ENCODE measurements at regions not wholly inside any gene's neighbourhood (a gene's known extent, or its start where the extent isn't known, plus 50 kb on each side); places are given as distances from the start of the nearest gene placed in this dataset.
"Not testable (repeated sequence)": the region's sequence is repeated elsewhere in the genome, so short reads cannot be mapped to it uniquely, and the experiment has no call there.

- H3K4me3 ChIP-seq (ENCODE audit: low read depth, low read length); CTCF ChIA-PET; intact Hi-C loops (cut with micrococcal nuclease; ENCODE audit: unreplicated experiment); H3K9me3 Mint-ChIP-seq (ENCODE audit: unreplicated experiment); H3K9me3 ChIP-seq; H3K4me3 Mint-ChIP-seq (ENCODE audit: unreplicated experiment); BruUV-seq (replicated peaks); DNase-seq; POLR2A ChIA-PET; H3K27ac Mint-ChIP-seq (ENCODE audit: unreplicated experiment); H3K4me1 Mint-ChIP-seq (ENCODE audit: low read depth, unreplicated experiment); H3K4me1 ChIP-seq; H3K27me3 ChIP-seq (replicated peaks; ENCODE audit: control insufficient read depth, insufficient read depth, low read length); H3K36me3 Mint-ChIP-seq (ENCODE audit: insufficient read depth, unreplicated experiment); H3K36me3 ChIP-seq (ENCODE audit: control insufficient read depth, insufficient read depth, low read length): not testable (repeated sequence)
- TF ChIP-seq, protein P1, sequence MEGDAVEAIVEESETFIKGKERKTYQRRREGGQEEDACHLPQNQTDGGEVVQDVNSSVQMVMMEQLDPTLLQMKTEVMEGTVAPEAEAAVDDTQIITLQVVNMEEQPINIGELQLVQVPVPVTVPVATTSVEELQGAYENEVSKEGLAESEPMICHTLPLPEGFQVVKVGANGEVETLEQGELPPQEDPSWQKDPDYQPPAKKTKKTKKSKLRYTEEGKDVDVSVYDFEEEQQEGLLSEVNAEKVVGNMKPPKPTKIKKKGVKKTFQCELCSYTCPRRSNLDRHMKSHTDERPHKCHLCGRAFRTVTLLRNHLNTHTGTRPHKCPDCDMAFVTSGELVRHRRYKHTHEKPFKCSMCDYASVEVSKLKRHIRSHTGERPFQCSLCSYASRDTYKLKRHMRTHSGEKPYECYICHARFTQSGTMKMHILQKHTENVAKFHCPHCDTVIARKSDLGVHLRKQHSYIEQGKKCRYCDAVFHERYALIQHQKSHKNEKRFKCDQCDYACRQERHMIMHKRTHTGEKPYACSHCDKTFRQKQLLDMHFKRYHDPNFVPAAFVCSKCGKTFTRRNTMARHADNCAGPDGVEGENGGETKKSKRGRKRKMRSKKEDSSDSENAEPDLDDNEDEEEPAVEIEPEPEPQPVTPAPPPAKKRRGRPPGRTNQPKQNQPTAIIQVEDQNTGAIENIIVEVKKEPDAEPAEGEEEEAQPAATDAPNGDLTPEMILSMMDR (IDR thresholded peaks at IDR 0.05; ENCODE audit: insufficient read depth in 1 of 2, low read depth in 1 of 2, low read length in 1 of 2, severe bottlenecking in 1 of 2, unreplicated experiment in 1 of 2), result peak in 1 of 2 experiments; percentile 13
- peaks cover 11% of the 10 kb centered on the region for H3K27me3 Mint-ChIP-seq (ENCODE audit: insufficient read depth, unreplicated experiment)
Measured at GRCh38 chr15:84119351-84119750, 116.2 kb upstream of the GOLGA6L4 start.

- H3K27ac Mint-ChIP-seq (ENCODE audit: unreplicated experiment); H3K36me3 Mint-ChIP-seq (ENCODE audit: insufficient read depth, unreplicated experiment); H3K4me3 Mint-ChIP-seq (ENCODE audit: unreplicated experiment); BruUV-seq (replicated peaks); intact Hi-C loops (cut with micrococcal nuclease; ENCODE audit: unreplicated experiment); H3K4me3 ChIP-seq (ENCODE audit: low read depth, low read length); POLR2A ChIA-PET; CTCF ChIA-PET; H3K27me3 ChIP-seq (replicated peaks; ENCODE audit: control insufficient read depth, insufficient read depth, low read length); H3K36me3 ChIP-seq (ENCODE audit: control insufficient read depth, insufficient read depth, low read length); H3K9me3 ChIP-seq; H3K4me1 ChIP-seq; DNase-seq; H3K9me3 Mint-ChIP-seq (ENCODE audit: unreplicated experiment); H3K4me1 Mint-ChIP-seq (ENCODE audit: low read depth, unreplicated experiment): not testable (repeated sequence)
- peaks cover 10% of the 10 kb centered on the region for H3K27me3 Mint-ChIP-seq (ENCODE audit: insufficient read depth, unreplicated experiment)
Measured at GRCh38 chr15:84120903-84121302, 114.7 kb upstream of the GOLGA6L4 start.

- H3K36me3 Mint-ChIP-seq (ENCODE audit: insufficient read depth, unreplicated experiment); H3K4me3 Mint-ChIP-seq (ENCODE audit: unreplicated experiment); H3K4me1 ChIP-seq; H3K27ac Mint-ChIP-seq (ENCODE audit: unreplicated experiment); H3K4me1 Mint-ChIP-seq (ENCODE audit: low read depth, unreplicated experiment); H3K27me3 Mint-ChIP-seq (ENCODE audit: insufficient read depth, unreplicated experiment); intact Hi-C loops (cut with micrococcal nuclease; ENCODE audit: unreplicated experiment); BruUV-seq (replicated peaks); DNase-seq; CTCF ChIA-PET; H3K9me3 ChIP-seq; H3K9me3 Mint-ChIP-seq (ENCODE audit: unreplicated experiment); H3K36me3 ChIP-seq (ENCODE audit: control insufficient read depth, insufficient read depth, low read length); POLR2A ChIA-PET; H3K27me3 ChIP-seq (replicated peaks; ENCODE audit: control insufficient read depth, insufficient read depth, low read length); H3K4me3 ChIP-seq (ENCODE audit: low read depth, low read length): not testable (repeated sequence)
Measured at GRCh38 chr15:84128706-84129105, 106.9 kb upstream of the GOLGA6L4 start.

- CTCF ChIA-PET; H3K9me3 ChIP-seq; H3K4me3 ChIP-seq (ENCODE audit: low read depth, low read length); H3K36me3 Mint-ChIP-seq (ENCODE audit: insufficient read depth, unreplicated experiment); POLR2A ChIA-PET; H3K4me3 Mint-ChIP-seq (ENCODE audit: unreplicated experiment); H3K27ac Mint-ChIP-seq (ENCODE audit: unreplicated experiment); intact Hi-C loops (cut with micrococcal nuclease; ENCODE audit: unreplicated experiment); H3K4me1 ChIP-seq; DNase-seq; H3K27me3 Mint-ChIP-seq (ENCODE audit: insufficient read depth, unreplicated experiment); H3K9me3 Mint-ChIP-seq (ENCODE audit: unreplicated experiment); H3K27me3 ChIP-seq (replicated peaks; ENCODE audit: control insufficient read depth, insufficient read depth, low read length); BruUV-seq (replicated peaks); H3K4me1 Mint-ChIP-seq (ENCODE audit: low read depth, unreplicated experiment); H3K36me3 ChIP-seq (ENCODE audit: control insufficient read depth, insufficient read depth, low read length): not testable (repeated sequence)
Measured at GRCh38 chr15:84130098-84130831, 105.3 kb upstream of the GOLGA6L4 start.

GRCh38 chr15:84135931-84136456 lies 99.6 kb upstream of the GOLGA6L4 start:
- CTCF ChIA-PET; intact Hi-C loops (cut with micrococcal nuclease; ENCODE audit: unreplicated experiment); H3K36me3 Mint-ChIP-seq (ENCODE audit: insufficient read depth, unreplicated experiment): not testable (repeated sequence)

More at GRCh38 chr15:84135931-84136456, 99.6 kb upstream of the GOLGA6L4 start:
- H3K4me1 ChIP-seq; H3K4me3 Mint-ChIP-seq (ENCODE audit: unreplicated experiment); H3K27ac Mint-ChIP-seq (ENCODE audit: unreplicated experiment); H3K4me3 ChIP-seq (ENCODE audit: low read depth, low read length); H3K9me3 ChIP-seq; H3K36me3 ChIP-seq (ENCODE audit: control insufficient read depth, insufficient read depth, low read length); H3K27me3 ChIP-seq (replicated peaks; ENCODE audit: control insufficient read depth, insufficient read depth, low read length); POLR2A ChIA-PET; BruUV-seq (replicated peaks); H3K9me3 Mint-ChIP-seq (ENCODE audit: unreplicated experiment); H3K4me1 Mint-ChIP-seq (ENCODE audit: low read depth, unreplicated experiment); H3K27me3 Mint-ChIP-seq (ENCODE audit: insufficient read depth, unreplicated experiment); DNase-seq: not testable (repeated sequence)
